GM10266 (cell line): ENCODE measurements at regions not wholly inside any gene's neighbourhood (a gene's known extent, or its start where the extent isn't known, plus 50 kb on each side); places are given as distances from the start of the nearest gene placed in this dataset.
"Not testable (repeated sequence)": the region's sequence is repeated elsewhere in the genome, so short reads cannot be mapped to it uniquely, and the experiment has no call there.

ENCODE experiments used
- DNase-seq: peaks from one replicate; pipeline ENCODE4 v3.0.0; 2012; ENCODE audit errors: extremely low spot score
- TF ChIP-seq, protein P1 (sequence below): IDR thresholded peaks from 2 replicates; pipeline ENCODE4 v1.5.1; 2012; ENCODE audit warnings: mild to moderate bottlenecking, low read depth; ENCODE audit not compliant: control insufficient read depth, insufficient read depth; ENCODE audit errors: missing control alignments

GRCh38 chr17:53765609-53766008, 57.1 kb upstream of the KIF2B start:
- DNase-seq: no peak
- TF ChIP-seq, protein P1, sequence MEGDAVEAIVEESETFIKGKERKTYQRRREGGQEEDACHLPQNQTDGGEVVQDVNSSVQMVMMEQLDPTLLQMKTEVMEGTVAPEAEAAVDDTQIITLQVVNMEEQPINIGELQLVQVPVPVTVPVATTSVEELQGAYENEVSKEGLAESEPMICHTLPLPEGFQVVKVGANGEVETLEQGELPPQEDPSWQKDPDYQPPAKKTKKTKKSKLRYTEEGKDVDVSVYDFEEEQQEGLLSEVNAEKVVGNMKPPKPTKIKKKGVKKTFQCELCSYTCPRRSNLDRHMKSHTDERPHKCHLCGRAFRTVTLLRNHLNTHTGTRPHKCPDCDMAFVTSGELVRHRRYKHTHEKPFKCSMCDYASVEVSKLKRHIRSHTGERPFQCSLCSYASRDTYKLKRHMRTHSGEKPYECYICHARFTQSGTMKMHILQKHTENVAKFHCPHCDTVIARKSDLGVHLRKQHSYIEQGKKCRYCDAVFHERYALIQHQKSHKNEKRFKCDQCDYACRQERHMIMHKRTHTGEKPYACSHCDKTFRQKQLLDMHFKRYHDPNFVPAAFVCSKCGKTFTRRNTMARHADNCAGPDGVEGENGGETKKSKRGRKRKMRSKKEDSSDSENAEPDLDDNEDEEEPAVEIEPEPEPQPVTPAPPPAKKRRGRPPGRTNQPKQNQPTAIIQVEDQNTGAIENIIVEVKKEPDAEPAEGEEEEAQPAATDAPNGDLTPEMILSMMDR: no peak

DNA sequence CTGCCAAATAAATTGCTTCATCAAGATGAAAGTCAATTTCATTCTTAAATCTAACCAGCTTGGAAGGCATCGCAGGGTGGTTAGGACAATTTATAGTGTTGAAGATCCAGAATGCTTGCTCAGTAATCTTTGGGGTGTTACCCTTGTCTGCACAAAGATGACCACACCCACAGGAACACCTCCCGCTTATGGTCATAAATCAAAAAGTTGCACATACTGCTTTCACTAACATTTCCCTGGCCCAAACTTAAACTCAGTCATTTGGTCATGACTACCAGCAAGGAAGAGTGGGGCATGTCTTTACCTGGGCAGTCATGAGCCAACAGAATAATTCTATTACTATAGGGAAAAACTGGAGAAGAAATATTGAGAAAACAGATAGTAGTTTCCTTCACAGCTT, 57.6 kb upstream of the KIF2B start:
- DNase-seq: no peak
- TF ChIP-seq, protein P1: no peak

DNA sequence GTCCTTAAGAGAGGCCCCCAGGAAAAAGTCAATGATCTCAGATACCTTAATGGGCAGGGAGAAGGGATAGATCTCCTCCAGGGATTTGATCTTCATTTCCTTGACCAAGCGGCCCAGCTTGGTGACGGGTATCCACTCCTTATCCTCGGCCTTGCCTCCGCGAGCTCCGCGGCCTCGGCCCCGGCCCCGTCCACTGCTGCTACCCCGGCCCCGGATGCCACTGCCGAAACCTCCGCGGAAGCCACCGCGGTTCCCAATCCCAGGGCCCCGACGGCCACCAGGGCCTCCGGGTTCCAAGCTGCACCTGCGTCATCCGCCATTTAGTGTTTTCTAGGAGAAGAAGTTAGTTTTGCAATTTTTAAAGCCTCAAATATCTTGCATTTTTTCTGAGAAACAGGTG, 65.2 kb upstream of the KIF2B start:
- TF ChIP-seq, protein P1: no peak
- no peak for DNase-seq

GRCh38 chr17:53757116-53757515, 65.6 kb upstream of the KIF2B start:
- DNase-seq: not testable (repeated sequence)

GRCh38 chr17:53749178-53749577, 73.5 kb upstream of the KIF2B start:
- no peak for DNase-seq

GRCh38 chr17:53748159-53748820, 74.4 kb upstream of the KIF2B start:
- DNase-seq: not testable (repeated sequence)

More at GRCh38 chr17:53749178-53749577, 73.5 kb upstream of the KIF2B start:
- TF ChIP-seq, protein P1: no peak

- no peak for DNase-seq
- TF ChIP-seq, protein P1: no peak
Measured at GRCh38 chr17:53740312-53740711, 82.4 kb upstream of the KIF2B start.

- TF ChIP-seq, protein P1: no peak
- DNase-seq: no peak
Measured at GRCh38 chr17:53736516-53737240, 86.0 kb upstream of the KIF2B start.
